ENCODE measurements at regions not wholly inside any gene's neighbourhood (a gene's known extent, or its start where the extent isn't known, plus 50 kb on each side); places are given as distances from the start of the nearest gene placed in this dataset.

DNA sequence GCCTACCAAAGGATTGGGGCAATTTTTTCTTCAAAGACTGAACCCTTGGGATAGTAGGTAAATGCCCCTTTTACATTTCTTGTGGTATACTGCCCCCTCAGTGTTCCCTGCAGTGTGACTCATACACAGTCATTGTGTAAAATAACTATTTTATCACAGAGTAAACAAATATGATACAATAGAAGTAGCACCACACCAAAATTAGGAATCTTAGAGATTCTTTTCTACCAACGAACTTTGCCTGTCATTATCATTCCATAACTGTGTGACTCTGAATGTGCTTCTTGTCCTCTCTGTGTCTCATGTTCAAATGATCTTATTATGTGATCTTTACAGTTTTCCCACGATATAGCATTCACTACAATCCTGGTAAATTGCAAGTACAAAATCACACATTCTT lies 517.0 kb downstream of the ZIC3 start:
- TF ChIP-seq CTCF (IDR thresholded peaks at IDR 0.05), result no peak
- TF ChIP-seq EP300 (IDR thresholded peaks at IDR 0.05), result no peak
- no peak for TF ChIP-seq POLR2AphosphoS5 (IDR thresholded peaks at IDR 0.05)
- no peak for TF ChIP-seq POLR2A (IDR thresholded peaks at IDR 0.05)
